ENCODE measurements at regions not wholly inside any gene's neighbourhood (a gene's known extent, or its start where the extent isn't known, plus 50 kb on each side); places are given as distances from the start of the nearest gene placed in this dataset.

GRCh38 chr14:106556665-106557289, 1030.4 kb downstream of the TMEM121 start:
- TF ChIP-seq CTCF (conservative IDR thresholded peaks at IDR 0.05 in 1 of 2, IDR thresholded peaks at IDR 0.05 in 1 of 2; ENCODE audit: low read depth in 1 of 2, low read length in 2 of 2) = peak in 1 of 2 donors; percentile 22
- TF ChIP-seq EZH2 (IDR thresholded peaks at IDR 0.05; ENCODE audit: low read length, missing control alignments) = no peak
